Gastroesophageal sphincter (tissue), 4 donors: ENCODE measurements at regions not wholly inside any gene's neighbourhood (a gene's known extent, or its start where the extent isn't known, plus 50 kb on each side); places are given as distances from the start of the nearest gene placed in this dataset.
"Not testable (repeated sequence)": the region's sequence is repeated elsewhere in the genome, so short reads cannot be mapped to it uniquely, and the experiment has no call there.

Source experiments
- ATAC-seq: fragments of 150-250 bp; one replicate; pipeline ENCODE4 v1.9.1; 2016; ENCODE audit warnings: mild to moderate bottlenecking, moderate library complexity
- H3K27ac ChIP-seq, 4 donors: fragments of 200-600 bp; sonication (generic) in 3 of 4; 1 replicate in 3 of 4; 2 replicates in 1 of 4; pipeline ENCODE4 v1.5.1; 2016 to 2019
- H3K27me3 ChIP-seq: fragments of 200-600 bp; sonication (generic); one replicate; pipeline ENCODE4 v1.5.1; 2019
- H3K36me3 ChIP-seq, 2 donors: fragments of 200-600 bp; sonication (generic); one replicate each; pipeline ENCODE4 v1.5.1; 2019; ENCODE audit warnings: control low read depth in 1 of 2
- H3K4me1 ChIP-seq, 3 donors: fragments of 200-600 bp; sonication (generic); 1 replicate in 2 of 3; 2 replicates in 1 of 3; pipeline ENCODE4 v1.5.1; 2016 to 2019; ENCODE audit warnings: control low read depth in 2 of 3
- H3K4me3 ChIP-seq, 2 donors: fragments of 200-600 bp; sonication (generic); one replicate each; pipeline ENCODE4 v1.5.1; 2019; ENCODE audit warnings: mild to moderate bottlenecking in 1 of 2, moderate library complexity in 1 of 2
- H3K9me3 ChIP-seq, 3 donors: fragments of 200-600 bp; sonication (generic); one replicate each; pipeline ENCODE4 v1.5.1; 2017 to 2019; ENCODE audit warnings: control low read depth in 2 of 3
- CTCF ChIP-seq, 4 experiments: fragments of 200-600 bp in 2 of 4; fragments of 450-650 bp in 2 of 4; sonication (generic) in 1 of 4; IDR thresholded peaks; one replicate each; pipeline ENCODE4 v1.5.1; 2017 to 2019; ENCODE audit warnings: antibody characterized with exemption in 4 of 4, mild to moderate bottlenecking in 2 of 4, moderate library complexity in 2 of 4
- EP300 ChIP-seq: sonication (generic); formaldehyde crosslinking; IDR thresholded peaks from one replicate; pipeline ENCODE4 v1.6.1; 2017; ENCODE audit warnings: antibody characterized with exemption, mild to moderate bottlenecking
- POLR2A ChIP-seq, 2 donors: fragments of 450-650 bp; IDR thresholded peaks; one replicate each; pipeline ENCODE4 v1.6.1; 2017; ENCODE audit warnings: antibody characterized with exemption in 2 of 2, mild to moderate bottlenecking in 2 of 2, moderate library complexity in 1 of 2
- POLR2AphosphoS5 ChIP-seq: sonication (generic); formaldehyde crosslinking; IDR thresholded peaks from one replicate; pipeline ENCODE4 v1.6.1; 2017; ENCODE audit warnings: antibody characterized with exemption
- whole genome bisulfite sequencing, 2 donors: methylation state at CpG; one replicate each; pipeline ENCODE4 v1.1.5; 2018; ENCODE audit warnings: low coverage in 1 of 2; 5-methylcytosine and 5-hydroxymethylcytosine counted together

DNA sequence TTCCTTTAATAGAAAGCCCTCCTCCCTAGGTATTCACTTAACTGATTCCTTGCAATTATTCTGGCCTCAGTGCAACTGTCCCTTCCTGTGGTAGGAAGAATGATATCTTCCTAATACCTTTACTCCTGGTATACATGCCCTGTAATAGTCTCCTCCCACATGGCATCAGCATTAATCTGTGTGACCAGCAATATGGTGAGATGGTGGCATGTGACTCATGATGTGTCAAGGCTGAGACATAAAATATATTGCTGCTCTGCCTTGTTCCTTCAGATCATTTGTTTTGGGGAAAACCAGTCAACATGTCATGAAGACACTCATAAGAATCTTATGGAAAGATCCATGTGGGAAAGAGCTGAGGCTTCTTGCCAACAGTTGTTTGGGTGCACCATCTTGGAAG lies 149.1 kb upstream of the TRPM3 start:
- Histone ChIP-seq H3K4me1 (no peaks in the 10 kb centered on the region), H3K9me3 (no peaks in the 10 kb centered on the region), H3K36me3 (no peaks in the 10 kb centered on the region), H3K4me3 (no peak overlapping the region), H3K27me3 (no peaks in the 10 kb centered on the region), H3K27ac (no peak overlapping the region)
- no peak for TF ChIP-seq POLR2AphosphoS5
- TF ChIP-seq CTCF (IDR thresholded peaks at IDR 0.05) = no peak
- no peak for TF ChIP-seq POLR2A (IDR thresholded peaks at IDR 0.05)
- no peak for TF ChIP-seq EP300
- no peak for ATAC-seq

DNA sequence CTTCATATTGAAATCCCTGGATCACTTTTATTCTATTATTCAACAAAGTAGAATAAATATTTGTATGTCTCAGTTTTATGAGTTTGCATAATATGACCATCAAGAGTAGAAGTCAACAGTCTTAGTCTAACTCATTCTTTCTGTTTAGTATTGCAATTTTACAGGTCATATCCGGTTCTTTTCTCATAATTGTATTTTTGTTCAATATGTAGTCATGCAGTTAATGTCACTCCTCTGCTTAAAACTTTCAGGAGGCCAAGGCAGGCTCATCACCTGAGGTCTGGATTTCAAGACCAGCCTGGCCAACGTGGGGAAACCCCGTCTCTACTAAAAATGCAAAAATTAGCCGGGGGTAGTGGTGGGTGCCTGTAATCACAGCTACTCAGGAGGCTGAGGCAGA lies 148.4 kb upstream of the TRPM3 start:
- TF ChIP-seq POLR2AphosphoS5 (no peak), POLR2A (IDR thresholded peaks at IDR 0.05) (no peak), CTCF (IDR thresholded peaks at IDR 0.05) (no peak), EP300 (no peak)
- Histone ChIP-seq H3K27ac (no peak overlapping the region), H3K4me3 (no peak overlapping the region), H3K27me3 (no peaks in the 10 kb centered on the region), H3K4me1 (no peaks in the 10 kb centered on the region), H3K36me3 (no peaks in the 10 kb centered on the region), H3K9me3 (no peaks in the 10 kb centered on the region)
- ATAC-seq = no peak
- no CpG with 5 or more reads among the region's 4 CpGs for WGBS, 2 donors

DNA sequence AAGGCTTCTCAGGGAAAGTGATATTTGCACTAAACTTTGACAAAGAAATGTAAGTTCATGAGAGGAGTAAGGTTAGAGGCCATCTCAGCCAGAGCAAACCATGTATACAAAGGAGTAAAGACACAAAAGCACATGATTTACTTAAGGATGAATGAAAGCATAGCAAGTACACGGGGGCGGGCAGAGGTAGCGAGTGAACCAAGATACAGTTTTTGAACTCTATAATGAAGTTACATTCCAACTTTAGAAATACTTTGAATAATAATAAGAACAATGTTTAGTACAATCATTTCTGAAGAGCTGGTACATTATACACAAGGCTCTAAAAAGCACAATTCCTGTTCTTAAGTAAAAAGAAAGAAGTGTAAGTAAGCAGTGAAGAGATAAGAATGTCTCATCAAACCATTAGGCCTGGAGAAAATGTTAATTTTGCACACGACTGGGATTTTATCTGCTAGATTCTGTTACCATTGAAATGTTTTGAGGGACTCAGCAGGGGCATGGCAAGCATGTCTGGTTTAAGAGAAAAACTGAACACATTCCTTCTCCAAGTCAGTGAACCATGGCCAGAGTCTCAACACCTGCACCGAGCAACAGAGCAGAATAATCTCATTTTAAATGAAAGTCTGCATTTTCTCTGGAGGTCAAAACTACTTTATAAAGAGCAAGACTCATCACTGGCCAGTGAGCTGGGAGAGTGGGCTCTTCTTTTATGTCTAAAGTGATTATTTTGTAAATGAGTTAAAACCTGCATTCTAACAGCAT lies 147.6 kb upstream of the TRPM3 start:
- Histone ChIP-seq H3K4me1 (no peaks in the 10 kb centered on the region), H3K36me3 (no peaks in the 10 kb centered on the region), H3K4me3 (no peak overlapping the region), H3K27ac (no peak overlapping the region), H3K27me3 (no peaks in the 10 kb centered on the region), H3K9me3 (no peaks in the 10 kb centered on the region)
- 30 to 34% methylated on average over 5 of the region's 5 CpGs for WGBS, 2 donors
- TF ChIP-seq CTCF (IDR thresholded peaks at IDR 0.05) (no peak), POLR2AphosphoS5 (no peak), EP300 (no peak), POLR2A (IDR thresholded peaks at IDR 0.05) (no peak)
- ATAC-seq = no peak

- ATAC-seq = no peak
- TF ChIP-seq CTCF (IDR thresholded peaks at IDR 0.05) (no peak), POLR2AphosphoS5 (no peak), POLR2A (IDR thresholded peaks at IDR 0.05) (no peak), EP300 (no peak)
- Histone ChIP-seq H3K27me3 (no peaks in the 10 kb centered on the region), H3K4me1 (no peaks in the 10 kb centered on the region), H3K4me3 (no peak overlapping the region), H3K36me3 (no peaks in the 10 kb centered on the region), H3K9me3 (peaks cover 0 to 13% (median 0%) of the 10 kb centered on the region in 3 donors), H3K27ac (no peak overlapping the region)
Observed at GRCh38 chr9:71263451-71263850, 142.0 kb upstream of the TRPM3 start.

- H3K4me3 ChIP-seq, ATAC-seq, H3K27ac ChIP-seq, H3K4me1 ChIP-seq, H3K36me3 ChIP-seq, H3K27me3 ChIP-seq: not testable (repeated sequence)
- WGBS, 2 donors = 75 to 87% methylated on average over 2 of the region's 2 CpGs
- peaks cover 0 to 13% (median 0%) of the 10 kb centered on the region in 3 donors for H3K9me3 ChIP-seq
Observed at GRCh38 chr9:71260419-71260818, 139.0 kb upstream of the TRPM3 start.
